SK-N-MC (cell line): ENCODE measurements at regions not wholly inside any gene's neighbourhood (a gene's known extent, or its start where the extent isn't known, plus 50 kb on each side); places are given as distances from the start of the nearest gene placed in this dataset.

Experiments
- DNase-seq: peaks from one replicate; pipeline ENCODE4 v3.0.0-alpha.2; 2011; ENCODE audit warnings: low read depth, low spot score
- H3K27ac ChIP-seq: fragments of 200-600 bp; sonication (generic); 2 replicates; pipeline ENCODE4 v1.5.1; 2016; ENCODE audit warnings: mixed run types
- H3K36me3 ChIP-seq: fragments of 200-600 bp; sonication (generic); 2 replicates; pipeline ENCODE4 v1.6.1; 2017; ENCODE audit warnings: antibody characterized with exemption, low read length, mixed read lengths; ENCODE audit not compliant: insufficient read depth
- H3K4me3 ChIP-seq: fragments of 200-600 bp; sonication (generic); 2 replicates; pipeline ENCODE4 v1.5.1; 2016
- H3K9ac ChIP-seq: fragments of 200-600 bp; sonication (generic); 2 replicates; pipeline ENCODE4 v1.8.0; 2017; ENCODE audit warnings: mixed run types, mixed read lengths; ENCODE audit not compliant: insufficient read length
- H3K9me3 ChIP-seq: fragments of 200-600 bp; sonication (generic); 2 replicates; pipeline ENCODE4 v1.6.1; 2017; ENCODE audit warnings: low read depth, mild to moderate bottlenecking, antibody characterized with exemption, low read length, moderate library complexity, mixed read lengths
- EZH2 ChIP-seq: fragments of 200-600 bp; sonication (generic); IDR thresholded peaks from one replicate; pipeline ENCODE4 v1.6.1; 2017; ENCODE audit warnings: antibody characterized with exemption
- FOXP2 ChIP-seq: optimal IDR thresholded peaks from 2 replicates; pipeline ENCODE3; 2011; ENCODE audit warnings: mild to moderate bottlenecking, moderate library complexity; ENCODE audit not compliant: insufficient read depth; ENCODE audit errors: extremely low read length, control extremely low read depth
- POLR2AphosphoS5 ChIP-seq: IDR thresholded peaks from 2 replicates; pipeline ENCODE4 v1.6.1; 2012; ENCODE audit warnings: mild to moderate bottlenecking, low read depth, low read length, borderline replicate concordance

- Histone ChIP-seq H3K9me3 (no peaks in the 10 kb centered on the region), H3K4me3 (no peak overlapping the region), H3K36me3 (no peaks in the 10 kb centered on the region), H3K27ac (no peak overlapping the region), H3K9ac (no peak overlapping the region)
- no peak for DNase-seq
- TF ChIP-seq POLR2AphosphoS5 (no peak), FOXP2 (no peak), EZH2 (no peak)
Measured at GRCh38 chr1:170303034-170303433, 157.3 kb downstream of the NTMT2 start.

DNA sequence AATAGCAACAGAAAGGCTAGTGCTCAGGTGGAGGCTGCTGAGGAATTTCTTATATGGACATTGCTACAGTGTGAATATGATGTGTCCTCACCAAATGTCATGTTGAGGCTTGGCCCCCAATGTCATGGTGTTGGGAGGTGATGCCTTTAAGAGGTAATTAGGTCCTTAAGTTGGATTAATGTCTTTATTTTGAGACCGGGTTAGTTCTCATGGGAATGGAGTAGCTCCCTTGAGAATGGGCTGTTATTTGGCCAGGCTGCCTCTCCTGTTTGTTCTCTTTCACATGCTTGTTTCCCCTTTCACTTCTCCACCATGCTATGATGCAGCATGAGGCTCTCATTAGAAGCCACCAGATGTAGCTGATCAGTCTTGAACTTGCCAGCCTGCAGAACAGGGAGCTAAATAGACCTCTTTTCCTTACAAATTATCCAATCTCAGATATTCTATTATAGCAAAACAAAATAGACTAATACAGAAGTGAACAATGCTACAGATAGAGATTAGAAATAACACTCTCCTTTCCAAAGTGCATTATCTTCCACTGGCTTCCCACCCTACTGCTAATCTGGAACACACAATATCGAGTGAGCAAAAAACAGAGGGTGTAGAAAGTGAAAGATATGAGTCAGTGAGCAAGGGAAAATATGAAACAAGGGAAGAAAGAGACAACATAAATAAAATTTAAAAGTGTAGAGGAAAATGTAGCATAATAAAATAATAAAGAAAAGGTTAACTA, 160.2 kb downstream of the NTMT2 start:
- no peak for DNase-seq
- no peaks in the 10 kb centered on the region for H3K36me3 ChIP-seq
- TF ChIP-seq POLR2AphosphoS5 (no peak), FOXP2 (no peak), EZH2 (no peak)
- H3K9ac ChIP-seq = no peak overlapping the region
- H3K9me3 ChIP-seq = no peaks in the 10 kb centered on the region
- no peak overlapping the region for H3K4me3 ChIP-seq
- H3K27ac ChIP-seq = no peak overlapping the region

GRCh38 chr1:170306513-170306910, 160.8 kb downstream of the NTMT2 start:
- no peaks in the 10 kb centered on the region for H3K9me3 ChIP-seq
- no peak overlapping the region for H3K4me3 ChIP-seq
- no peak for DNase-seq
- TF ChIP-seq EZH2 = no peak
- TF ChIP-seq FOXP2 = no peak
- no peak for TF ChIP-seq POLR2AphosphoS5
- no peaks in the 10 kb centered on the region for H3K36me3 ChIP-seq
- H3K9ac ChIP-seq = no peak overlapping the region
- H3K27ac ChIP-seq = no peak overlapping the region

DNA sequence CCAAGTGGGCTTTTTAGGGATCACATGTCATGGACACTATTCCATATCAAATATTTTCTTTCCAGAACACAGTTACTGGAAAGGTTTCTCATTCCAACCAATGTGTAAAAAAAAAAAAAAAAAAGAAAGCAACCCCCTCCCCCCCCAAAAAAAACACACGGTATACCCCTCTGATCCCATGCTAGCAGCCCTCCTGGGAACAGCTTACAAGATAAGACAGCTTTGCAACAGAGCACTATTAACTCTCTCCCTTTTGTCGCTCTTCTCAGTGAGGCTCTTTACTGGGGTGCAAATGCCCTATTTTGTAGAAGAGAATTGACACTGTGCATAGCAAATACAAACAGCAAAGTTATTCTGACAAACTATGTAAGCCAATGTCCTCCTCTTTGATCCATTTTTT, 161.2 kb downstream of the NTMT2 start:
- Histone ChIP-seq H3K36me3 (no peaks in the 10 kb centered on the region), H3K9ac (no peak overlapping the region), H3K4me3 (no peak overlapping the region), H3K27ac (no peak overlapping the region), H3K9me3 (no peaks in the 10 kb centered on the region)
- no peak for TF ChIP-seq EZH2
- TF ChIP-seq POLR2AphosphoS5 = no peak
- TF ChIP-seq FOXP2 = no peak
- no peak for DNase-seq

DNA sequence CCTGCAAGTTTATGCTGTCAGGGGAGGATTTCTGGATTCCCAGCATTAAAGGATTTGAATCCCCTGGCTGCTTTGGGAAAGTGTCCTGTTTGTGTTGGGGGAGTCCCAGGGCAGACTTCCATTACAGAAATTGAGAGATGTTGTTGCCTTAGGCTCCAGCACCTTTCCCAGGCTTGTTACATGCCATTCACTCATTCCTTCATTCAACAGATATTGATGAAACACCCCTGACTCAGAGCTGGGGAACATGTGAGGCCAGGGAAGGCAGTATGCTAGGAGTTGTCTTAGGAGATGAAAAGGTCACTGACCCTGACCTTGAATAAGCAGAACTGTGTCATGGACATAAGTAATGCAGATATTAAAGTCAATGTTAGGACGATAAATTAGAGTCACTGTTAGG, 161.7 kb downstream of the NTMT2 start:
- TF ChIP-seq POLR2AphosphoS5 (no peak), FOXP2 (no peak), EZH2 (no peak)
- no peak for DNase-seq
- H3K36me3 ChIP-seq = no peaks in the 10 kb centered on the region
- no peak overlapping the region for H3K27ac ChIP-seq
- no peak overlapping the region for H3K4me3 ChIP-seq
- no peaks in the 10 kb centered on the region for H3K9me3 ChIP-seq
- H3K9ac ChIP-seq = no peak overlapping the region

GRCh38 chr1:170309389-170310013, 163.7 kb downstream of the NTMT2 start:
- no peak overlapping the region for H3K27ac ChIP-seq
- no peaks in the 10 kb centered on the region for H3K9me3 ChIP-seq
- H3K4me3 ChIP-seq = no peak overlapping the region
- TF ChIP-seq POLR2AphosphoS5 (no peak), FOXP2 (no peak), EZH2 (no peak)
- H3K36me3 ChIP-seq = no peaks in the 10 kb centered on the region
- H3K9ac ChIP-seq = no peak overlapping the region
- DNase-seq = no peak

DNA sequence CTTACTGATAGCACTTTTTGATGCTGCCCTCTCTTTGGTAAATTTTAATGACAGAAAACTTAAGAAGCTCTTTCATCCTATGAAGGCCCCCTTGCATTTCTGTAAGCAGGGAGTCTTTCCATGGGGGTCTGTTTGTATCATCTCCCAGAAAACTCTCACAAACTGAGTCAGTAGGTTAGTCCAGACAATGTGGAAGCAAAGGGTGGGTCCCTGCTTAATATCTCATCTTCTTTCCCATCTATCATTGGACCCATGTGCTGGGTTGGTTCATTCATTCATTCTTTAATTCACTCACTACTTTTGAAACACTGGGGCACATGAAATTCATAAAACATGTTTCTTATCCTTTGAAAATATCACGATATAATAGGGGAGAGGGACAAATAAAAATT, 164.3 kb downstream of the NTMT2 start:
- no peak for DNase-seq
- Histone ChIP-seq H3K27ac (no peak overlapping the region), H3K9ac (no peak overlapping the region), H3K9me3 (no peaks in the 10 kb centered on the region), H3K36me3 (no peaks in the 10 kb centered on the region), H3K4me3 (no peak overlapping the region)
- TF ChIP-seq EZH2 (no peak), FOXP2 (no peak), POLR2AphosphoS5 (no peak)

GRCh38 chr1:170310951-170311350, 165.2 kb downstream of the NTMT2 start:
- DNase-seq = no peak
- no peak overlapping the region for H3K27ac ChIP-seq
- no peak overlapping the region for H3K4me3 ChIP-seq
- H3K9ac ChIP-seq = no peak overlapping the region
- no peaks in the 10 kb centered on the region for H3K9me3 ChIP-seq
- TF ChIP-seq EZH2 = no peak
- no peak for TF ChIP-seq FOXP2
- TF ChIP-seq POLR2AphosphoS5 = no peak
- H3K36me3 ChIP-seq = no peaks in the 10 kb centered on the region

DNA sequence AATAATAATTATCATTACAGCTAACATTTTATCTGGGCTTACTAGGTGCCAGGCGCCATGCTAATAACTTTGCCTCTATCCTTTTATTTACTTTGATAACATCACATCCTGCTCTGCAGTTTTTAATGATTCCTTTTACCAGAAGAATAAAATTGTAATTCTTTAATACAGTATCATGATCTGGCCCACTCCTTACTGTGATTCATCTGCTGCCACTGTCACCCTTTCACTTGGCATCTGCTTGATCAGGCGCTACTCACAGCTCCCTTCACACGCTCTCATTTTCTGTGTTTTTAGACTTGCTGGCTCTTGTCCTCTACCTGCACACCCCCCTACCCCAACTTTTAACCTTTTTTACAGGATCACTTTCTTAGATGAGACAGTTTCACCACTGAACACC, 167.5 kb downstream of the NTMT2 start:
- no peaks in the 10 kb centered on the region for H3K9me3 ChIP-seq
- no peaks in the 10 kb centered on the region for H3K36me3 ChIP-seq
- H3K4me3 ChIP-seq = no peak overlapping the region
- H3K9ac ChIP-seq = no peak overlapping the region
- TF ChIP-seq EZH2 (no peak), FOXP2 (no peak), POLR2AphosphoS5 (no peak)
- DNase-seq = no peak
- H3K27ac ChIP-seq = no peak overlapping the region
